ENCODE measurements at regions not wholly inside any gene's neighbourhood (a gene's known extent, or its start where the extent isn't known, plus 50 kb on each side); places are given as distances from the start of the nearest gene placed in this dataset.
A peak's percentile ranks its signal among the peaks of the same experiment; 100 is the strongest.

GRCh38 chr4:42278709-42279324 lies 118.5 kb upstream of the SHISA3 start:
- Histone ChIP-seq H3K27ac (no peak overlapping the region), H3K4me3 (no peak overlapping the region), H3K4me1 (peaks cover 0 to 12% (median 7%) of the 10 kb centered on the region in 6 donors), H3K27me3 (replicated peaks in 1 of 7) (peaks cover 0 to 17% (median 0%) of the 10 kb centered on the region in 7 donors), H3K36me3 (no peaks in the 10 kb centered on the region), H3K9me3 (no peaks in the 10 kb centered on the region)
- no peak for TF ChIP-seq POLR2AphosphoS5 (IDR thresholded peaks at IDR 0.05)
- no peak for TF ChIP-seq POLR2A (IDR thresholded peaks at IDR 0.05)
- no peak for TF ChIP-seq CTCF (IDR thresholded peaks at IDR 0.05 in 8 of 11, conservative IDR thresholded peaks at IDR 0.05 in 3 of 11)
- DNase-seq, result no peak
- intact Hi-C loops (cut with DNase I; ENCODE audit: low total_unique reads), result no loop called here
- WGBS, 5 donors, result 78 to 90% (median 81%) methylated on average over 15 of the region's 15 CpGs

- intact Hi-C loops (cut with DNase I; ENCODE audit: low total_unique reads), result loop anchor here (5.0 kb wide), 1 partner anchor 237 kb away; no protein-coding TSS in a partner anchor
- peaks cover 0 to 17% (median 0%) of the 10 kb centered on the region in 7 donors for H3K27me3 ChIP-seq (replicated peaks in 1 of 7)
- 57 to 67% (median 63%) methylated on average over 11 of the region's 11 CpGs for WGBS, 5 donors
- no peak overlapping the region for H3K27ac ChIP-seq
- H3K4me1 ChIP-seq, result peaks cover 0 to 12% (median 7%) of the 10 kb centered on the region in 6 donors
- peak overlapping the region in 1 of 8 donors; percentile 30 for H3K4me3 ChIP-seq
- no peak for DNase-seq
- no peaks in the 10 kb centered on the region for H3K36me3 ChIP-seq
- no peaks in the 10 kb centered on the region for H3K9me3 ChIP-seq
- no peak for TF ChIP-seq POLR2AphosphoS5 (IDR thresholded peaks at IDR 0.05)
- TF ChIP-seq CTCF (IDR thresholded peaks at IDR 0.05 in 8 of 11, conservative IDR thresholded peaks at IDR 0.05 in 3 of 11), result peak in 9 of 11 experiments; percentile 11 to 62 (median 55)
Observed at GRCh38 chr4:42280327-42281095, 116.8 kb upstream of the SHISA3 start.

GRCh38 chr4:42281324-42282020 lies 115.8 kb upstream of the SHISA3 start:
- no peak for TF ChIP-seq CTCF (IDR thresholded peaks at IDR 0.05 in 8 of 11, conservative IDR thresholded peaks at IDR 0.05 in 3 of 11)
- no peak for TF ChIP-seq POLR2A (IDR thresholded peaks at IDR 0.05)
- TF ChIP-seq POLR2AphosphoS5 (IDR thresholded peaks at IDR 0.05), result no peak
- no peak for DNase-seq
- Histone ChIP-seq H3K36me3 (no peaks in the 10 kb centered on the region), H3K27ac (no peak overlapping the region), H3K4me1 (peaks cover 0 to 12% (median 7%) of the 10 kb centered on the region in 6 donors), H3K9me3 (no peaks in the 10 kb centered on the region), H3K4me3 (no peak overlapping the region), H3K27me3 (replicated peaks in 1 of 7) (peaks cover 0 to 17% (median 0%) of the 10 kb centered on the region in 7 donors)
- 35 to 44% (median 39%) methylated on average over 9 of the region's 9 CpGs for WGBS, 5 donors
- intact Hi-C loops (cut with DNase I; ENCODE audit: low total_unique reads), result loop anchor here (5.0 kb wide), 1 partner anchor 236 kb away; no protein-coding TSS in a partner anchor

Data from spleen (tissue), 11 donors.